Keratinocyte (primary cell): ENCODE measurements at regions not wholly inside any gene's neighbourhood (a gene's known extent, or its start where the extent isn't known, plus 50 kb on each side); places are given as distances from the start of the nearest gene placed in this dataset.

Source experiments
- EZH2 ChIP-seq: IDR thresholded peaks from one replicate; pipeline ENCODE4 v1.6.1; 2012; ENCODE audit warnings: inconsistent platforms, mild to moderate bottlenecking, low read length, moderate library complexity
- TF ChIP-seq, protein P1 (sequence below), 3 experiments: IDR thresholded peaks in 1 of 3; conservative IDR thresholded peaks in 1 of 3; optimal IDR thresholded peaks in 1 of 3; 2 replicates in 2 of 3; 3 replicates in 1 of 3; pipeline versions ENCODE3 to v1.5.1; 2011; ENCODE audit warnings: low read length in 3 of 3, mild to moderate bottlenecking in 3 of 3, moderate library complexity in 2 of 3, control low read depth in 1 of 3, inconsistent platforms in 1 of 3; ENCODE audit not compliant: insufficient read depth in 2 of 3; ENCODE audit errors: extremely low read depth in 1 of 3

DNA sequence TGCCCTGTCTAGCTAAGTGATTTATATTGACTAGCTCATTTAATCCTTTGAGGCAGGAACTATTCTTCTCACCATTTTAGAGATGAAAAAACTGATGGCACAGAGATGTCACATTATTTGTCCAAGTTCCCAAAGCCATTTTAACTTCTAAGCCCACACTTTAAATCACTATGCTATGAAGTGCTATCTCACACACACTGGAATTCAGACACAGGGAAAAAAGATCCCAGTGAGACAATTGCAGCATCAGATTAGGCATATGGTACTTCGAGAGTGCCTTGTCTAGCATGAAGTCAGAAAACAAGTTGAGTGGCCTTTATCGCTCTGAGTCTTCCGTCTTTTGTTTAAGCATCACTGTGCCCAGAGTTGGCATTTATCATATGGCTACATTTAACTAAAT lies 54.1 kb upstream of the PDE7B start:
- TF ChIP-seq, protein P1, sequence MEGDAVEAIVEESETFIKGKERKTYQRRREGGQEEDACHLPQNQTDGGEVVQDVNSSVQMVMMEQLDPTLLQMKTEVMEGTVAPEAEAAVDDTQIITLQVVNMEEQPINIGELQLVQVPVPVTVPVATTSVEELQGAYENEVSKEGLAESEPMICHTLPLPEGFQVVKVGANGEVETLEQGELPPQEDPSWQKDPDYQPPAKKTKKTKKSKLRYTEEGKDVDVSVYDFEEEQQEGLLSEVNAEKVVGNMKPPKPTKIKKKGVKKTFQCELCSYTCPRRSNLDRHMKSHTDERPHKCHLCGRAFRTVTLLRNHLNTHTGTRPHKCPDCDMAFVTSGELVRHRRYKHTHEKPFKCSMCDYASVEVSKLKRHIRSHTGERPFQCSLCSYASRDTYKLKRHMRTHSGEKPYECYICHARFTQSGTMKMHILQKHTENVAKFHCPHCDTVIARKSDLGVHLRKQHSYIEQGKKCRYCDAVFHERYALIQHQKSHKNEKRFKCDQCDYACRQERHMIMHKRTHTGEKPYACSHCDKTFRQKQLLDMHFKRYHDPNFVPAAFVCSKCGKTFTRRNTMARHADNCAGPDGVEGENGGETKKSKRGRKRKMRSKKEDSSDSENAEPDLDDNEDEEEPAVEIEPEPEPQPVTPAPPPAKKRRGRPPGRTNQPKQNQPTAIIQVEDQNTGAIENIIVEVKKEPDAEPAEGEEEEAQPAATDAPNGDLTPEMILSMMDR (optimal IDR thresholded peaks at IDR 0.05 in 1 of 3, IDR thresholded peaks at IDR 0.05 in 1 of 3, conservative IDR thresholded peaks at IDR 0.05 in 1 of 3; ENCODE audit: extremely low read depth in 1 of 3, insufficient read depth in 2 of 3, low read length in 3 of 3) = no peak
- no peak for TF ChIP-seq EZH2
